HEK293T (cell line): ENCODE measurements at regions not wholly inside any gene's neighbourhood (a gene's known extent, or its start where the extent isn't known, plus 50 kb on each side); places are given as distances from the start of the nearest gene placed in this dataset.

Experiments used
- BHLHE40 ChIP-seq: fragments of 450-650 bp; IDR thresholded peaks from 2 replicates; pipeline ENCODE4 v1.6.1; 2016; ENCODE audit warnings: mild to moderate bottlenecking, moderate library complexity, borderline replicate concordance
- ELF4 ChIP-seq: fragments of 450-650 bp; IDR thresholded peaks from 2 replicates; pipeline ENCODE4 v1.6.1; 2017; ENCODE audit warnings: antibody characterized with exemption
- FOXA1 ChIP-seq: fragments of 450-650 bp; IDR thresholded peaks from 2 replicates; pipeline ENCODE4 v1.6.1; 2016; ENCODE audit warnings: mild to moderate bottlenecking
- FOXK2 ChIP-seq: fragments of 450-650 bp; IDR thresholded peaks from 2 replicates; pipeline ENCODE4 v1.6.1; 2016; ENCODE audit warnings: mild to moderate bottlenecking
- FOXM1 ChIP-seq: fragments of 450-650 bp; IDR thresholded peaks from 2 replicates; pipeline ENCODE4 v1.6.1; 2017; ENCODE audit warnings: mild to moderate bottlenecking, borderline replicate concordance
- HDGF ChIP-seq: fragments of 450-650 bp; IDR thresholded peaks from 2 replicates; pipeline ENCODE4 v1.6.1; 2017; ENCODE audit warnings: antibody characterized with exemption, borderline replicate concordance
- L3MBTL2 ChIP-seq: fragments of 450-650 bp; conservative IDR thresholded peaks from 2 replicates; pipeline ENCODE4 v1.6.1; 2016; ENCODE audit warnings: mild to moderate bottlenecking
- LEF1 ChIP-seq: fragments of 450-650 bp; IDR thresholded peaks from 2 replicates; pipeline ENCODE4 v1.6.1; 2017; ENCODE audit warnings: mild to moderate bottlenecking, borderline replicate concordance
- SP1 ChIP-seq: fragments of 450-650 bp; IDR thresholded peaks from 2 replicates; pipeline ENCODE4 v1.6.1; 2017
- SUZ12 ChIP-seq: fragments of 450-650 bp; IDR thresholded peaks from 2 replicates; pipeline ENCODE4 v1.6.1; 2016; ENCODE audit warnings: mild to moderate bottlenecking
- TF ChIP-seq, protein P1 (sequence below): fragments of 450-650 bp; IDR thresholded peaks from 2 replicates; pipeline ENCODE4 v1.6.1; 2016

DNA sequence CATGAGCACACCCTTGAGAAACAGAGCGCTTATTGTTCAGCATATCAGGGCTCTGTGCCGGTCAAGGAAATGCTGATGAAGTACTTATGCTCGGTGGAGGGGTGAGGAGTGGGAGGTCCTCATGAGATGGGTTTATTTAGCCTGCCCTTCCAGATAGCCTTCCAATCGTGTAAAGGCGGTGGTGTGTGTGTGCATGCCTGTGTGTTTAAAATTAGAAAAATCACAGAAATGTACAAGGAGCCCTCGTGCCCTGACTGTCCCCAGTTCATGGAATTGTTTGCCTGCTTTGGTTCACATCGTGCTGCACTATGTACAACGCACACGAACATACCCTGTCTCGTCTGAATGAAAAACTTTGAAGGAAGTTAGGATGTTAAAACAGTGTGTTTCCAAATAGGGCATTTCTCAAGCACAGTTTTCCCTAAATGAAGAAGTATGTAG lies 158.6 kb downstream of the AQP4 start:
- no peak for TF ChIP-seq SP1
- TF ChIP-seq FOXA1, result no peak
- no peak for TF ChIP-seq FOXM1
- no peak for TF ChIP-seq L3MBTL2
- TF ChIP-seq HDGF, result no peak
- TF ChIP-seq SUZ12, result no peak
- TF ChIP-seq FOXK2, result no peak
- no peak for TF ChIP-seq BHLHE40
- TF ChIP-seq, protein P1, sequence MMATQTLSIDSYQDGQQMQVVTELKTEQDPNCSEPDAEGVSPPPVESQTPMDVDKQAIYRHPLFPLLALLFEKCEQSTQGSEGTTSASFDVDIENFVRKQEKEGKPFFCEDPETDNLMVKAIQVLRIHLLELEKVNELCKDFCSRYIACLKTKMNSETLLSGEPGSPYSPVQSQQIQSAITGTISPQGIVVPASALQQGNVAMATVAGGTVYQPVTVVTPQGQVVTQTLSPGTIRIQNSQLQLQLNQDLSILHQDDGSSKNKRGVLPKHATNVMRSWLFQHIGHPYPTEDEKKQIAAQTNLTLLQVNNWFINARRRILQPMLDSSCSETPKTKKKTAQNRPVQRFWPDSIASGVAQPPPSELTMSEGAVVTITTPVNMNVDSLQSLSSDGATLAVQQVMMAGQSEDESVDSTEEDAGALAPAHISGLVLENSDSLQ, result no peak
- no peak for TF ChIP-seq LEF1
- TF ChIP-seq ELF4, result no peak
